Effector memory CD8-positive, alpha-beta T cell (primary cell): ENCODE measurements at regions not wholly inside any gene's neighbourhood (a gene's known extent, or its start where the extent isn't known, plus 50 kb on each side); places are given as distances from the start of the nearest gene placed in this dataset.

Experiments used
- ATAC-seq: fragments of 150-1000 bp; cut with Tn5 transposase; replicated peaks from 2 replicates; pipeline ENCODE4 v1.10.0; 2021; ENCODE audit warnings: mild to moderate bottlenecking, moderate library complexity
- DNase-seq, 3 experiments: peaks; one replicate each; pipeline ENCODE4 v3.0.0; 2021
- H3K27ac Mint-ChIP-seq, 2 donors: one replicate each; pipeline ENCODE4 v1.8.0; 2022; ENCODE audit warnings: mild to moderate bottlenecking in 2 of 2, mixed read lengths in 2 of 2, moderate library complexity in 2 of 2
- H3K27me3 Mint-ChIP-seq, 2 donors: one replicate each; pipeline ENCODE4 v1.8.0; 2022; ENCODE audit warnings: mixed read lengths in 2 of 2
- H3K36me3 Mint-ChIP-seq: one replicate; pipeline ENCODE4 v1.8.0; 2022; ENCODE audit warnings: mild to moderate bottlenecking, moderate library complexity, mixed read lengths; ENCODE audit not compliant: insufficient read depth
- H3K4me1 Mint-ChIP-seq, 2 donors: one replicate each; pipeline ENCODE4 v1.8.0; 2022; ENCODE audit warnings: low read depth in 2 of 2, mixed read lengths in 2 of 2
- H3K4me3 Mint-ChIP-seq, 2 donors: one replicate each; pipeline ENCODE4 v1.8.0; 2022; ENCODE audit warnings: mild to moderate bottlenecking in 2 of 2, mixed read lengths in 2 of 2, moderate library complexity in 2 of 2
- H3K9me3 Mint-ChIP-seq, 2 donors: one replicate each; pipeline ENCODE4 v1.8.0; 2022; ENCODE audit warnings: mixed read lengths in 2 of 2

DNA sequence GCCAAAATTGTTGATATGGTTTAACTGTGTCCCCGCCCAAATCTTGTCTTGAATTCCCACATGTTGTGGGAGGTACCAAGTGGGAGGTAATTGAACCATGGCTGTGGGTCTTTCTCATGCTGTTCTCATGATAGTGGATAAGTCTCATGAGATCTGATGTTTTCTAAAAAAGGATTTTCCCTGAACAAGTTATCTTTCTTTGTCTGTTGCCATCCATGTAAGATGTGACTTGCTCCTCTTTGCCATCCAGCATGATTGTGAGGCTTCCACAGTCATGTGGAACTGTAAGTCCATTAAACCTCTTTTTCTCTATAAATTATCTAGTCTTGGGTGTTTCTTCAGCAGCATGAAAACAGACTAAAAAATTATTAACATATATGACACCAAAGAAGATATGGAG, 986.7 kb upstream of the MIR17HG start:
- H3K36me3 Mint-ChIP-seq = no peaks in the 10 kb centered on the region
- H3K27ac Mint-ChIP-seq = no peak overlapping the region
- H3K4me3 Mint-ChIP-seq = no peak overlapping the region
- no peaks in the 10 kb centered on the region for H3K4me1 Mint-ChIP-seq
- H3K9me3 Mint-ChIP-seq = peaks cover 0 to 4% of the 10 kb centered on the region in 2 donors
- DNase-seq (no peak), ATAC-seq (no peak)
- no peaks in the 10 kb centered on the region for H3K27me3 Mint-ChIP-seq

DNA sequence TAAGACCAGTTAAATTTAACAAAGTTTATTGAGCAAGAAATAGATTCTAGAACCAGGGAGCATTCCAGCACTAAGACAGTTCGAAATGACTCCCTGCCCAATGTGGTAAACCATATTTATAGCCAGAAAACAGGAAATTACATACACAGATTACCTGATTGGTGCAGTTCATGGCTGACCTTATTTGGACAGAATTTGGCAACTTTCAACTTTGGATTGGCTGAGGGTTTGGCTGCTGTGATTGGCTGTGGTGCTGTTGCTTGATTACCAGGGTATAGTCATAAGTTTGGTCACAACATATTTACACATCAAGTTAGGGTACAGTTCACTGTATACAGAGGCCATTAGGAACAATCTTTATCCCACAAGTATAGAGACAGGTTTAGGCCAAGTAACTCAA, 984.8 kb upstream of the MIR17HG start:
- DNase-seq (no peak), ATAC-seq (no peak)
- Mint-ChIP-seq H3K27me3 (no peaks in the 10 kb centered on the region), H3K27ac (no peak overlapping the region), H3K4me1 (no peaks in the 10 kb centered on the region), H3K9me3 (peaks cover 0 to 6% of the 10 kb centered on the region in 2 donors), H3K4me3 (no peak overlapping the region), H3K36me3 (no peaks in the 10 kb centered on the region)

- DNase-seq = no peak
- Mint-ChIP-seq H3K4me1 (no peaks in the 10 kb centered on the region), H3K9me3 (peaks cover 0 to 4% of the 10 kb centered on the region in 2 donors), H3K27ac (no peak overlapping the region), H3K36me3 (no peaks in the 10 kb centered on the region), H3K4me3 (no peak overlapping the region), H3K27me3 (no peaks in the 10 kb centered on the region)
- ATAC-seq = no peak
Observed at GRCh38 chr13:90365130-90365529, 982.4 kb upstream of the MIR17HG start.

DNA sequence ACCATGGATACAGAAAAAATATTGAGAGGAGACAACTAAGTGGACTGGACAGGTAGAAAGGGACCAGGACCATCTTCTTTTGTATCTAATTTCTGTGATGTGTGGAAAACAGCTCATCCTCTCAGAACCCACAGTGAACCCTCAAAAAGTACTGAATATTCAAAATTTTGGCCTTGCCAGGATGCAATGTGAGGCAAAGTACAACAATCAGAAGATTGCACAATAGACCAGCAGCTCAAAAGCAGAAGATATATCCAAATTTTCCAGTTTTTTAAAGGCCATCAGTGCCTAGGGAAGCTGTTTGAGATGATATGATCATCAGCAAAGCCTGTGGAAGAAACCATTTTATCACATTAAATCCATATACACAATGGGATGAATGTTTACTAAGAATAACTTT, 973.3 kb upstream of the MIR17HG start:
- H3K4me3 Mint-ChIP-seq = no peak overlapping the region
- H3K9me3 Mint-ChIP-seq = peaks cover 4 to 14% of the 10 kb centered on the region in 2 donors
- no peak for ATAC-seq
- H3K4me1 Mint-ChIP-seq = no peaks in the 10 kb centered on the region
- no peak overlapping the region for H3K27ac Mint-ChIP-seq
- H3K36me3 Mint-ChIP-seq = no peaks in the 10 kb centered on the region
- no peak for DNase-seq
- no peaks in the 10 kb centered on the region for H3K27me3 Mint-ChIP-seq

GRCh38 chr13:90375851-90376250, 971.6 kb upstream of the MIR17HG start:
- H3K4me3 Mint-ChIP-seq = no peak overlapping the region

GRCh38 chr13:90382425-90382824, 965.1 kb upstream of the MIR17HG start:
- Mint-ChIP-seq H3K4me1 (no peaks in the 10 kb centered on the region), H3K27me3 (no peaks in the 10 kb centered on the region), H3K36me3 (no peaks in the 10 kb centered on the region), H3K4me3 (no peak overlapping the region), H3K27ac (no peak overlapping the region), H3K9me3 (peaks cover 5 to 11% of the 10 kb centered on the region in 2 donors)
- DNase-seq (no peak), ATAC-seq (no peak)

More at GRCh38 chr13:90375851-90376250, 971.6 kb upstream of the MIR17HG start:
- no peaks in the 10 kb centered on the region for H3K4me1 Mint-ChIP-seq
- no peaks in the 10 kb centered on the region for H3K36me3 Mint-ChIP-seq
- H3K9me3 Mint-ChIP-seq = peaks cover 4 to 14% of the 10 kb centered on the region in 2 donors
- ATAC-seq (no peak), DNase-seq (no peak)
- no peaks in the 10 kb centered on the region for H3K27me3 Mint-ChIP-seq
- no peak overlapping the region for H3K27ac Mint-ChIP-seq

DNA sequence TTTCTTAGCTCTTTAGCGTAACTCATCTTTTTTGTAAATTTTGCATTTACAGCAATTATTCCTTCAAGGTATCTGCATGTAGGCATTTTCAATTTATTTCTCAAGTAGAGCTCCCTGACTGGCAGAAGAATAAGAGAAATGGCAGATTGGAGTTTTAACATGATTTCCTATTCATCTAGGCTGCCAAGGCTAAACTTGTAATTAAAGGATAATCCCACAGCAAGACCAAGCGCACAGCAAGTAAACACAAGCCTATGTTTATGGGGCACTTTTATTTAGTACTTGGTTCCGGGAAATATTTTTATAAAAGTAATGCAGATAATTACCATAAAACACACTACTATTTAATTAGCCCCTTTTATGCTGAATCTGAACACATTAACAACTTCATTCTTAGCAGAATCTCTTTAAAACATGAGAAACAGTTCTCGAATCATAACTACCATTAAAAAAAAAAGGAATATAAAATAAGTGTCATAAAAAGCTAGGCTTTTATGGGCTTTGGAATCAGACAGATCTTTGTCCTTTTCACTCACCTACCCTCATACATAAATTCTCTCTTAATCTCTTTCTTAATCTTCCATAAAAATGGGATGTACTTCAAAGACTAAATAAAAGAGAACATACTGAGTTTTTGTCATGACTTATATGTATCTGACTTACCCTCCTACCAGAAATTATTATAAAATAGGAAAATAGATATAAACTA, 961.6 kb upstream of the MIR17HG start:
- no peak overlapping the region for H3K4me3 Mint-ChIP-seq
- no peak overlapping the region for H3K27ac Mint-ChIP-seq
- no peaks in the 10 kb centered on the region for H3K4me1 Mint-ChIP-seq
- peaks cover 12 to 13% of the 10 kb centered on the region in 2 donors for H3K9me3 Mint-ChIP-seq
- no peak for ATAC-seq
- no peaks in the 10 kb centered on the region for H3K27me3 Mint-ChIP-seq
- no peak for DNase-seq
- H3K36me3 Mint-ChIP-seq = no peaks in the 10 kb centered on the region

GRCh38 chr13:90388887-90389452, 958.5 kb upstream of the MIR17HG start:
- H3K36me3 Mint-ChIP-seq = no peaks in the 10 kb centered on the region
- no peak overlapping the region for H3K27ac Mint-ChIP-seq

GRCh38 chr13:90389537-90389936, 958.0 kb upstream of the MIR17HG start:
- no peak for ATAC-seq
- no peak overlapping the region for H3K27ac Mint-ChIP-seq
- no peak overlapping the region for H3K4me3 Mint-ChIP-seq

More at GRCh38 chr13:90388887-90389452, 958.5 kb upstream of the MIR17HG start:
- H3K4me3 Mint-ChIP-seq = no peak overlapping the region
- H3K4me1 Mint-ChIP-seq = no peaks in the 10 kb centered on the region
- ATAC-seq (no peak), DNase-seq (no peak)
- no peaks in the 10 kb centered on the region for H3K27me3 Mint-ChIP-seq
- H3K9me3 Mint-ChIP-seq = peaks cover 17 to 20% of the 10 kb centered on the region in 2 donors

GRCh38 chr13:90393408-90393807, 954.1 kb upstream of the MIR17HG start:
- H3K4me3 Mint-ChIP-seq = no peak overlapping the region
- no peak for DNase-seq
- peaks cover 15 to 16% of the 10 kb centered on the region in 2 donors for H3K9me3 Mint-ChIP-seq
- no peak overlapping the region for H3K27ac Mint-ChIP-seq
- ATAC-seq = no peak
- no peaks in the 10 kb centered on the region for H3K27me3 Mint-ChIP-seq
- H3K36me3 Mint-ChIP-seq = no peaks in the 10 kb centered on the region
- no peaks in the 10 kb centered on the region for H3K4me1 Mint-ChIP-seq

More at GRCh38 chr13:90389537-90389936, 958.0 kb upstream of the MIR17HG start:
- H3K36me3 Mint-ChIP-seq = no peaks in the 10 kb centered on the region
- no peak for DNase-seq
- no peaks in the 10 kb centered on the region for H3K27me3 Mint-ChIP-seq
- H3K9me3 Mint-ChIP-seq = peaks cover 17 to 20% of the 10 kb centered on the region in 2 donors
- no peaks in the 10 kb centered on the region for H3K4me1 Mint-ChIP-seq

DNA sequence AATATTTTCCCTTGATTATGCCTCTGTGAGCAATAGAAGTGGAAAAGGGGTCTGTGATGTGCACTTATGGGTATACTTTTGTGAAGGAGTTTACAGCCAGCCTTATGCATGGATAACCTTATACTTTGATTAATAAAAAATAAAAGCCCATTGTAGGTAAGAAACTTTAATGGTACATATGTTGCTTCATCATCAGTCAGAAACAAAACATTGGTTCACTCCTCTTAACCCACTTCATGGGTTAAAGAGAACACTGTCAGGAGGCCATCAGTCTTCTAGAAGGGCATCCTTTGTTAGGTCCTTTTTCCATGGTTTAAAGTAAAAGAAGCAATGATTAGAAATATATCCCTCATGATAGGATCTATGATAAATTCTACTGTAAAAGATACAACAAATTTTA, 952.1 kb upstream of the MIR17HG start:
- Mint-ChIP-seq H3K9me3 (peaks cover 9 to 13% of the 10 kb centered on the region in 2 donors), H3K27me3 (no peaks in the 10 kb centered on the region), H3K36me3 (no peaks in the 10 kb centered on the region), H3K27ac (no peak overlapping the region), H3K4me1 (no peaks in the 10 kb centered on the region), H3K4me3 (no peak overlapping the region)
- ATAC-seq = no peak
- DNase-seq = no peak

GRCh38 chr13:90395846-90396245, 951.6 kb upstream of the MIR17HG start:
- ATAC-seq (no peak), DNase-seq (no peak)
- Mint-ChIP-seq H3K27ac (no peak overlapping the region), H3K36me3 (no peaks in the 10 kb centered on the region), H3K9me3 (peaks cover 9 to 14% of the 10 kb centered on the region in 2 donors), H3K4me1 (no peaks in the 10 kb centered on the region), H3K4me3 (no peak overlapping the region), H3K27me3 (no peaks in the 10 kb centered on the region)

- Mint-ChIP-seq H3K36me3 (no peaks in the 10 kb centered on the region), H3K9me3 (peaks cover 5 to 10% of the 10 kb centered on the region in 2 donors), H3K27me3 (no peaks in the 10 kb centered on the region), H3K27ac (no peak overlapping the region), H3K4me1 (no peaks in the 10 kb centered on the region), H3K4me3 (no peak overlapping the region)
- no peak for ATAC-seq
- DNase-seq = no peak
Observed at GRCh38 chr13:90396266-90396665, 951.2 kb upstream of the MIR17HG start.

DNA sequence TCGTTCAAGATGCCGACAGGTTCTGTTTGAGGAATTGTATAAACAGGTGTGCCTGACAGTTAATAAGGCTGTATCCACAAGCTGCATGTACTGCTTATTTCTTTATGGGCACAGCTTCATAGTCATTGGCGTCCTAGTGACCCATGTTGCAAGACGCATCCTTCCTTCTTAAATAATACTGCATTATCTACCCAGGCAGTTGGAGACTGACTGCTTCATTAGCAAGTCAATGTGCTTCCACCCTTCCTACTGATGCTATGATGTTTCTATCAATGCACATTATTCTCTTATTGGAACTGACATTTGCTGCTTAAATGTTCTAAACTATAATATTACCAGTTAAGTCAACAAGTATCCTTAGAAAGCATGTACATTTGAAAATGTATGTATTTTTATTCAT, 950.0 kb upstream of the MIR17HG start:
- H3K27ac Mint-ChIP-seq = no peak overlapping the region
- no peaks in the 10 kb centered on the region for H3K36me3 Mint-ChIP-seq
- no peak for ATAC-seq
- no peak for DNase-seq
- H3K4me3 Mint-ChIP-seq = no peak overlapping the region
- H3K27me3 Mint-ChIP-seq = no peaks in the 10 kb centered on the region
- H3K4me1 Mint-ChIP-seq = no peaks in the 10 kb centered on the region
- peaks cover 3 to 15% of the 10 kb centered on the region in 2 donors for H3K9me3 Mint-ChIP-seq
